CD4-positive, CD25-positive, alpha-beta regulatory T cell (primary cell): ENCODE measurements at regions not wholly inside any gene's neighbourhood (a gene's known extent, or its start where the extent isn't known, plus 50 kb on each side); places are given as distances from the start of the nearest gene placed in this dataset.

Experiments used
- ATAC-seq, 2 donors: fragments of 150-1000 bp; cut with Tn5 transposase; one replicate each; pipeline ENCODE4 v1.10.0; 2021; ENCODE audit warnings: low read depth in 2 of 2, moderate number of reproducible peaks in 2 of 2, moderate library complexity in 1 of 2
- DNase-seq, 3 donors: peaks; one replicate each; pipeline versions ENCODE4 v3.0.0 to v3.0.0-alpha.2; 2012 to 2022; ENCODE audit warnings: mixed read lengths in 1 of 3
- H3K27ac ChIP-seq: one replicate; pipeline ENCODE4 v1.7.0; 2013; ENCODE audit warnings: mild to moderate bottlenecking, low read length; ENCODE audit not compliant: insufficient read depth, poor library complexity, severe bottlenecking
- H3K27me3 ChIP-seq: one replicate; pipeline ENCODE4 v1.7.0; 2013; ENCODE audit warnings: low read length; ENCODE audit not compliant: control insufficient read depth, insufficient read depth
- H3K36me3 ChIP-seq: one replicate; pipeline ENCODE4 v1.7.0; 2013; ENCODE audit warnings: mild to moderate bottlenecking, low read length, moderate library complexity; ENCODE audit not compliant: control insufficient read depth, insufficient read depth
- H3K4me1 ChIP-seq: 2 replicates; pipeline ENCODE4 v1.7.0; 2013; ENCODE audit warnings: mild to moderate bottlenecking, low read length; ENCODE audit not compliant: insufficient read depth, control insufficient read depth, poor library complexity, severe bottlenecking
- H3K4me3 ChIP-seq: one replicate; pipeline ENCODE4 v1.7.0; 2013; ENCODE audit warnings: low read depth, mild to moderate bottlenecking, low read length, moderate library complexity
- H3K9me3 ChIP-seq, 2 experiments: 1 replicate in 1 of 2; 2 replicates in 1 of 2; pipeline ENCODE4 v1.7.0; 2013; ENCODE audit warnings: low read length in 2 of 2, mild to moderate bottlenecking in 1 of 2, moderate library complexity in 1 of 2; ENCODE audit not compliant: control insufficient read depth in 2 of 2
- H3K27ac Mint-ChIP-seq, 3 donors: one replicate each; pipeline ENCODE4 v1.8.0; 2020 to 2022; ENCODE audit warnings: mild to moderate bottlenecking in 3 of 3, mixed read lengths in 3 of 3, moderate library complexity in 2 of 3
- H3K27me3 Mint-ChIP-seq: one replicate; pipeline ENCODE4 v1.8.0; 2022; ENCODE audit warnings: mild to moderate bottlenecking, mixed read lengths
- H3K36me3 Mint-ChIP-seq: one replicate; pipeline ENCODE4 v1.8.0; 2020; ENCODE audit warnings: mixed read lengths
- H3K4me1 Mint-ChIP-seq, 4 donors: one replicate each; pipeline ENCODE4 v1.8.0; 2020 to 2022; ENCODE audit warnings: mixed read lengths in 4 of 4, mild to moderate bottlenecking in 1 of 4
- H3K4me3 Mint-ChIP-seq, 4 donors: one replicate each; pipeline ENCODE4 v1.8.0; 2020 to 2022; ENCODE audit warnings: mild to moderate bottlenecking in 4 of 4, mixed read lengths in 4 of 4, moderate library complexity in 3 of 4
- H3K9me3 Mint-ChIP-seq, 7 donors: one replicate each; pipeline ENCODE4 v1.8.0; 2020 to 2022; ENCODE audit warnings: mixed read lengths in 7 of 7, mild to moderate bottlenecking in 3 of 7, moderate library complexity in 2 of 7

DNA sequence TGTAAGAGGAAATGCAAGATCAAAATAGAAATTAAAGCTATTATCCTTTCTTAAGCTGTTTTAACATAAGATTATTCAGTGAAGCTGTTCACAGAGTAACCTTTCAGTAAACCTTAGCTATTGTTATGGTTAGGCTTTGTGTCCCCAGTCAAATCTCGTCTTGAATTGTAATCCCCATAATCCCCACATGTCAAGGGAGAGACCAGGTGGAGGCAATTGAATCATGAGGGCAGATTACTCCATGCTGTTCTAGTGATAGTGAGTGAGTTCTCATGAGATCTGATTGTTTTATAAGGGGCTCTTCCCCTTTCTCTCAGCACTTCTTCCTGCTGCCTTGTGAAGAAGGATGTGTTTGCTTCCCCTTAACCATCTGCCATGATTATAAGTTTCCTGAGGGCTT is 424.4 kb downstream of the DSEL start:
- Histone ChIP-seq H3K27ac (no peak overlapping the region), H3K36me3 (no peaks in the 10 kb centered on the region), H3K4me1 (no peaks in the 10 kb centered on the region), H3K27me3 (no peaks in the 10 kb centered on the region), H3K4me3 (no peak overlapping the region), H3K9me3 (no peaks in the 10 kb centered on the region)
- Mint-ChIP-seq H3K4me1 (no peaks in the 10 kb centered on the region), H3K27me3 (no peaks in the 10 kb centered on the region), H3K27ac (no peak overlapping the region), H3K9me3 (peaks cover 0 to 8% (median 3%) of the 10 kb centered on the region in 7 donors), H3K4me3 (no peak overlapping the region), H3K36me3 (no peaks in the 10 kb centered on the region)
- ATAC-seq = no peak
- no peak for DNase-seq

DNA sequence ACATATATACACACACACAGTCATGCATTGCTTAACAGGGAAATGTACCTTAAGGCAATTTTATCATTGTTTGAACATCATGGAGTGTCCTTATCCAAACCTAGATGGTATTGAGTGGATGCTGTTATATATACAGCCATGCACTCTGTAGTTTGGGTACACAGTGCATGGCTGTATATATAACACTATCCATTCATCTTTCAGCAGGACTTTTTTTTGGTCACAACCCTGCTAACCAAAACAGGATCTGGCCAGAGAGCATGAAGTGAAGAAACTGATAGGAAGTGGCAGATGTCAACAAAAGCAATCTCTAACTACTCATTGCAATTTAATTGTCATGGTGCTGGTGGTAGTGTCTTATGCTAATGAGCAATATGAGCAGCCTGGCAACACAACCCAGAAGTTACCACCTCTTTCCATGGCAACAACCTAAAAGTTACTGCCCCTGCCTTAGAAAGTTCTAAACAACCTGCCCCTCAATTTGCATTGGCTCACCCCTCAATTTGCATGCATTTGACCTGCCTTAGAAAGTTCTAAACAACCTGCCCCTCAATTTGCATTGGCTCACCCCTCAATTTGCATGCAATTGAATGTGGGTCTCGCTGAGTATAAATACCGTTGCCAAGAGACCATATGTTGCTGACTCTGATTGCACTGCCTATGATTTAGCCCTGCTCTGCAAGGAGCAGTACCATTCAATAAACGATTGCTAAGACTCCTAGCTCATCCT is 434.9 kb downstream of the DSEL start:
- H3K27me3 ChIP-seq = no peaks in the 10 kb centered on the region
- no peaks in the 10 kb centered on the region for H3K4me1 ChIP-seq
- ATAC-seq (no peak), DNase-seq (no peak)
- H3K4me1 Mint-ChIP-seq = no peaks in the 10 kb centered on the region
- no peaks in the 10 kb centered on the region for H3K27me3 Mint-ChIP-seq
- no peak overlapping the region for H3K27ac Mint-ChIP-seq
- peaks cover 0 to 2% (median 0%) of the 10 kb centered on the region in 7 donors for H3K9me3 Mint-ChIP-seq
- no peak overlapping the region for H3K4me3 ChIP-seq
- no peak overlapping the region for H3K27ac ChIP-seq
- H3K36me3 ChIP-seq = no peaks in the 10 kb centered on the region
- no peak overlapping the region for H3K4me3 Mint-ChIP-seq
- no peaks in the 10 kb centered on the region for H3K36me3 Mint-ChIP-seq
- no peaks in the 10 kb centered on the region for H3K9me3 ChIP-seq

DNA sequence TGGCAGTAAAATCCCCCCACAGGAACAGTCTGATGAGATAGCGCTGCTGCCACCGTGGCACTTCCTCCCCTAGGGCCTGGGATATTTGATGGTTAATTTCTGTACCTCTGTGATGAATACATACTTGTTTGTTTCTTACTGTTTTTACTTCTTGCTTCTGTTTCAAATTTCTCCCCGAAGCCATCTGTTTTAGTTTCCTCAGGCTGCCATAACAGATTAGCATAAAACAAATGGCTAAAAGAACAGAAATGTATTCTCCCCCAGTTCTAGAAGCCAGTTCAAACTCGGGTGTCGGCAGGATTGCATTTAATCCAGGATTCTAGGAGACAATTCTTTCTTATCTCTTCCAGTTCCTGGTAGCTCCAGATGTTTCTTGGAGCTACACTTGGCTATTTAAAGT is 435.9 kb downstream of the DSEL start:
- Mint-ChIP-seq H3K9me3 (peaks cover 0 to 2% (median 0%) of the 10 kb centered on the region in 7 donors), H3K27ac (no peak overlapping the region), H3K36me3 (no peaks in the 10 kb centered on the region), H3K4me3 (no peak overlapping the region), H3K4me1 (no peaks in the 10 kb centered on the region), H3K27me3 (no peaks in the 10 kb centered on the region)
- Histone ChIP-seq H3K4me3 (no peak overlapping the region), H3K27ac (no peak overlapping the region), H3K4me1 (no peaks in the 10 kb centered on the region), H3K9me3 (no peaks in the 10 kb centered on the region), H3K36me3 (no peaks in the 10 kb centered on the region), H3K27me3 (no peaks in the 10 kb centered on the region)
- DNase-seq = no peak
- ATAC-seq = no peak

DNA sequence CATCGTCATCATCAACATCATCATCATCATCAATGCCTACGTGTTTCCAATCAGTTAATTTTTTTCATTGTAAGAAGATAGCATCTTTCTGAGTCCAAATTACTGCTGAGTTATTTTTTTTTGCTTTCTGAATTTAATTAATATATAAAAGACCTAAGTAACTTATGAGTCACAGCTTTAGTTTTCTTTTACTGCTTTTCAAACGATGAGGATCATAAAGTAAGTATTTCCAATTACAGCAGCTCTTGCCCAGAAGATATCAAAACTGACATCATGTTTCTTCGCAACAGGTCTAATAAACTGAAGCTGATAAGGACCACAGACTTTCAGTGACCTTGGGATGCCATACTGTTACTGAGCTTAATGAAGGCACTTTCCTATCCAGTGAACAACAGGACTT is 442.2 kb downstream of the DSEL start:
- no peak for DNase-seq

DNA sequence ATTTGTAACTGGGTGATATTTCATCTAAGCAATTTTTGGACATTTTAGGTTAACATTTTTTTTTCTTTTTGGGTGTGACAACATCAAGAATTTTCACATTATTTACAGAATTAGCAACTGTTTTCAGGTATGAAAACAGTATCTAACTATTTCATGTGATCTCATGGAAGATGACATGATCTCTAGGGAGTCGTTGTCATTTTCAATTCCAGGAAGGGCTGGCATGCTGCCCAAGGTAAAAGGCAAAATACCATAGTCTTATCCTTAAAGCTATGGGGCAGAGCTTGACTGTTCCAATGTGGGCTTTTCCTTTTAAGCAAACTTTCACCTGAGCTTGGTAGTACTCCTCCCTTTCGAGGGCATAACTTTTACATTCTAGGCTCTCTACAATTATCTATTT is 443.7 kb downstream of the DSEL start:
- H3K4me3 ChIP-seq = no peak overlapping the region
- no peaks in the 10 kb centered on the region for H3K27me3 Mint-ChIP-seq

More for the DNA sequence above, 442.2 kb downstream of the DSEL start:
- Mint-ChIP-seq H3K4me3 (no peak overlapping the region), H3K36me3 (no peaks in the 10 kb centered on the region), H3K9me3 (peaks cover 0 to 2% (median 1%) of the 10 kb centered on the region in 7 donors), H3K4me1 (no peaks in the 10 kb centered on the region), H3K27ac (no peak overlapping the region), H3K27me3 (no peaks in the 10 kb centered on the region)
- no peak for ATAC-seq
- Histone ChIP-seq H3K27me3 (no peaks in the 10 kb centered on the region), H3K4me1 (no peaks in the 10 kb centered on the region), H3K4me3 (no peak overlapping the region), H3K36me3 (no peaks in the 10 kb centered on the region), H3K9me3 (peaks cover 0 to 2% of the 10 kb centered on the region in 2 experiments), H3K27ac (no peak overlapping the region)

DNA sequence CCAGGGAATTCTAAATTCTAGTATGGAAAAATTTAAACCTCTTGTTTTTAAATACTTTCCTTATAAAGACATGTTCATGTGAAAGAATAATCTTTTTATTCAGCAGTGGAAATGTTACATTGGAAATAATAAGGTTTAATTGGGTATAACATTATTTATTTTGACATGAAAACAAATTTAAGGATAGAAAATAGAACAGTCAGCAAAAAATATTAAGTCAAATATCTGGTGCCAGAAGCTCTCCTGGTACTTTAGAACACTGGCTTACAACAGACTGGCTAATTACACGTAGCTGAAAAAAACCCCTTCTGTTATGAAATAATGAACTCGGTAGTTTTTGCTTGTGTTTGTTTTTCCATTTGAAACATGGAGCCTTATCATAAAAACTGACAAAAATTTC is 447.9 kb downstream of the DSEL start:
- Mint-ChIP-seq H3K9me3 (peaks cover 0 to 7% (median 3%) of the 10 kb centered on the region in 7 donors), H3K4me3 (no peak overlapping the region), H3K4me1 (no peaks in the 10 kb centered on the region), H3K27ac (no peak overlapping the region), H3K36me3 (no peaks in the 10 kb centered on the region), H3K27me3 (no peaks in the 10 kb centered on the region)
- H3K4me1 ChIP-seq = no peaks in the 10 kb centered on the region
- no peak overlapping the region for H3K27ac ChIP-seq
- ATAC-seq (no peak), DNase-seq (no peak)
- no peaks in the 10 kb centered on the region for H3K27me3 ChIP-seq
- H3K9me3 ChIP-seq = peaks cover 0 to 2% of the 10 kb centered on the region in 2 experiments
- no peak overlapping the region for H3K4me3 ChIP-seq
- no peaks in the 10 kb centered on the region for H3K36me3 ChIP-seq

More for the DNA sequence above, 443.7 kb downstream of the DSEL start:
- ATAC-seq (no peak), DNase-seq (no peak)
- Mint-ChIP-seq H3K9me3 (peaks cover 0 to 2% (median 1%) of the 10 kb centered on the region in 7 donors), H3K4me3 (no peak overlapping the region), H3K36me3 (no peaks in the 10 kb centered on the region), H3K27ac (no peak overlapping the region), H3K4me1 (no peaks in the 10 kb centered on the region)
- no peaks in the 10 kb centered on the region for H3K27me3 ChIP-seq
- no peaks in the 10 kb centered on the region for H3K36me3 ChIP-seq
- no peak overlapping the region for H3K27ac ChIP-seq
- no peaks in the 10 kb centered on the region for H3K4me1 ChIP-seq
- H3K9me3 ChIP-seq = peaks cover 0 to 2% of the 10 kb centered on the region in 2 experiments

DNA sequence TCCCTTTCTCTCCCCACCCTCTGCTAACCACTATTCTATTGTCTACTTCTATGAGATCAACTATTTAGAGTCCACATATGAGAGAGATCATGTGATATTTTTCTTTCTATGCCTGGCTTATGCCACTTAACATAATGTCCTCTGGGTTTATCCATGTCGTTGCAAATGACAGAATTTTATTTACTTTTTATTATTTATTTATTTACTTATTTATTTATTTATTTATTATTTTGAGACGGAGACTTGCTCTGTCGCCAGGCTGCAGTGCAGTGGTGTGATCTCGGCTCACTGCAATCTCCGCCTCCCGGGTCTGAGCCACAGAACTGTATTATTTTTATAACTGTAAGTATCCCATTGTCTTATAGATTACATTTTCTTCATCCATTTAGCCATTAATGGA is 443.4 kb upstream of the CDH19 start:
- DNase-seq (no peak), ATAC-seq (no peak)
- H3K27me3 ChIP-seq = no peaks in the 10 kb centered on the region
- Mint-ChIP-seq H3K36me3 (no peaks in the 10 kb centered on the region), H3K9me3 (peaks cover 0 to 6% (median 4%) of the 10 kb centered on the region in 7 donors), H3K27me3 (no peaks in the 10 kb centered on the region), H3K4me1 (no peaks in the 10 kb centered on the region), H3K4me3 (no peak overlapping the region), H3K27ac (no peak overlapping the region)
- peaks cover 2 to 5% of the 10 kb centered on the region in 2 experiments for H3K9me3 ChIP-seq
- no peak overlapping the region for H3K27ac ChIP-seq
- H3K4me1 ChIP-seq = no peaks in the 10 kb centered on the region
- H3K4me3 ChIP-seq = no peak overlapping the region
- no peaks in the 10 kb centered on the region for H3K36me3 ChIP-seq

DNA sequence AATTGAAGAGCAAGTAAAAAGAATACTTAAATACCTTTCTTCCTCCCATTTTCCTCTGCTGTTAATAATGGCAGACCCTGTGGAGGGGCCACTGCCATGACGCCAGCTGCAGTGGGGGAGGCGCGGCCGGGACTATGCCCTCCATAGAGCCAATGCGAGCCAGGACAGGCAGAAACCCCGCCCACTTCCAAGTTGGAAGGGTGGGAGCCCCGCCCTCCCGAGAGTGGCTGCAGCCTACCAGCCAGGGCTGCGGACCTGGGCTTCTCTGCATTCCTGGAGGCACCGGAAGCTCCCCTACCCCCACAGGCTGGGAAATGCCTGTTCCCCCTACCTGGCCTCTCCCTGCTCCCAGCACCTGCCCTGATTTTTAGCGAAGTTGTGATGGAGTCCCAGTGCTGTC is 439.4 kb upstream of the CDH19 start:
- Histone ChIP-seq H3K27ac (no peak overlapping the region), H3K9me3 (peaks cover 2 to 5% of the 10 kb centered on the region in 2 experiments), H3K36me3 (no peaks in the 10 kb centered on the region), H3K4me1 (no peaks in the 10 kb centered on the region), H3K4me3 (no peak overlapping the region), H3K27me3 (no peaks in the 10 kb centered on the region)
- peaks cover 0 to 9% (median 4%) of the 10 kb centered on the region in 7 donors for H3K9me3 Mint-ChIP-seq
- H3K27ac Mint-ChIP-seq = no peak overlapping the region
- H3K27me3 Mint-ChIP-seq = no peaks in the 10 kb centered on the region
- no peak for DNase-seq
- H3K36me3 Mint-ChIP-seq = no peaks in the 10 kb centered on the region
- H3K4me3 Mint-ChIP-seq = no peak overlapping the region
- no peak for ATAC-seq
- no peaks in the 10 kb centered on the region for H3K4me1 Mint-ChIP-seq
